ENCODE measurements at regions not wholly inside any gene's neighbourhood (a gene's known extent, or its start where the extent isn't known, plus 50 kb on each side); places are given as distances from the start of the nearest gene placed in this dataset.

DNA sequence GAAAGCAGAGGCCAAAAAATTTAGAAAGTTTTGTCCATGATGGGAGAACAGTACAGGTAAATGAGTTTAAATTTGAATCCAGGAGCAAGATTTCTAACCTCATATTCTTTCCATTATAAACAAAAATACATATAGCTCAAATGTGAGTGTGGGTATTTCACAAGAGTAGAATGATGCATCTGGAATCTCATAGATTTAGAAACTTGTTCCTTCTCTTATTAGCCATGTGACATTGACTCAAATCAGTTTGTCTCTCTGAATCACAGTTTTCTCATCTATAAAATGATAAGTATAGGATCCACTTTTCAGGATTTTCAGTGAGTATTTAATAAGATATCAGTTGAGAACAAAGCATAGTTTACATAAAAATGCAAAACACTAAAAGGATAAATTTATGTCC, 436.3 kb upstream of the PAPPA start:
- TF ChIP-seq, protein P1, sequence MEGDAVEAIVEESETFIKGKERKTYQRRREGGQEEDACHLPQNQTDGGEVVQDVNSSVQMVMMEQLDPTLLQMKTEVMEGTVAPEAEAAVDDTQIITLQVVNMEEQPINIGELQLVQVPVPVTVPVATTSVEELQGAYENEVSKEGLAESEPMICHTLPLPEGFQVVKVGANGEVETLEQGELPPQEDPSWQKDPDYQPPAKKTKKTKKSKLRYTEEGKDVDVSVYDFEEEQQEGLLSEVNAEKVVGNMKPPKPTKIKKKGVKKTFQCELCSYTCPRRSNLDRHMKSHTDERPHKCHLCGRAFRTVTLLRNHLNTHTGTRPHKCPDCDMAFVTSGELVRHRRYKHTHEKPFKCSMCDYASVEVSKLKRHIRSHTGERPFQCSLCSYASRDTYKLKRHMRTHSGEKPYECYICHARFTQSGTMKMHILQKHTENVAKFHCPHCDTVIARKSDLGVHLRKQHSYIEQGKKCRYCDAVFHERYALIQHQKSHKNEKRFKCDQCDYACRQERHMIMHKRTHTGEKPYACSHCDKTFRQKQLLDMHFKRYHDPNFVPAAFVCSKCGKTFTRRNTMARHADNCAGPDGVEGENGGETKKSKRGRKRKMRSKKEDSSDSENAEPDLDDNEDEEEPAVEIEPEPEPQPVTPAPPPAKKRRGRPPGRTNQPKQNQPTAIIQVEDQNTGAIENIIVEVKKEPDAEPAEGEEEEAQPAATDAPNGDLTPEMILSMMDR (IDR thresholded peaks at IDR 0.05; ENCODE audit: borderline replicate concordance, insufficient read depth, low read depth, low read length): no peak
- no peak overlapping the region for H3K4me3 ChIP-seq (ENCODE audit: low read depth, low read length)

DNA sequence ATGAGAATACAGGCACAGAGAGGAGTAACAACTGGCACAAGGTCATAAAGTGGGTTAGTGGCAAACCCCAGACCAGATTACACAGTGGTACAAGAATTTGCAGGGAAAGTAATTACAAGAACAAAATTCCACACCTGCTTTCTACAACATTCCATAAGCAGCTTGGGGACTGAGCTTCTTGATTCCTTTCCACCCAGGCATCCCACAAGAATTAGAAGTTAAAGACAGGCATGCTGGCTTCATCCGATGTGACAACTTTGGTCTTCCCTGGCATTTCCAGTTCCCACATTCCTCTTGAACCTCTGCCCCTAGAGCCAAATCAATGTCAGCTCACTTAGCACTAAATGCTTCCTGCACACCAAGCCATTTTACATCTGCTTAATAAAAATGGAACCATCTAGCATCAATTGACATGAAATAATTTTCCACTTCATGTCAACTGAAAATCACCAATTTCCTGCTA, 435.8 kb upstream of the PAPPA start:
- H3K4me3 ChIP-seq (ENCODE audit: low read depth, low read length): no peak overlapping the region
- TF ChIP-seq, protein P1 (IDR thresholded peaks at IDR 0.05; ENCODE audit: borderline replicate concordance, insufficient read depth, low read depth, low read length): no peak

DNA sequence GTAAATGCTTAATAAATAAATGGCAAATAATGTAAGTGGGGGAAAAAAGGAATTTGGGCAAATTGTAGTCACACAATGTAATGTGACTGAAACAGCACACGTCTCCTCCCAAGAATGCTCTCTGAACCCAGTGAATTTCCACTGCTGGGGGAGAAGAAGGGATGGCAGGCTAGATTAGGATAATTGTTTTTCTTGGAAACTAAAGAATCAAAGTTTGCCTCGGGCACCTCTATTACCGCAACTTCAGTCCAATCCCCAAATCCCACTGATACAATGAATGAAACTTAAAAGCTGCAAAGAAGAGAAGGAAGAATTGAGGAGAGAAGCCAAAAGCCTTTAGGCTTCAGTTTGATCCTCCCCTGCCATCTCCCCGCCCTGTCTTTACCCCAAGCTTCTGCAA, 423.2 kb upstream of the PAPPA start:
- TF ChIP-seq, protein P1 (IDR thresholded peaks at IDR 0.05; ENCODE audit: borderline replicate concordance, insufficient read depth, low read depth, low read length): no peak
- H3K4me3 ChIP-seq (ENCODE audit: low read depth, low read length): no peak overlapping the region

DNA sequence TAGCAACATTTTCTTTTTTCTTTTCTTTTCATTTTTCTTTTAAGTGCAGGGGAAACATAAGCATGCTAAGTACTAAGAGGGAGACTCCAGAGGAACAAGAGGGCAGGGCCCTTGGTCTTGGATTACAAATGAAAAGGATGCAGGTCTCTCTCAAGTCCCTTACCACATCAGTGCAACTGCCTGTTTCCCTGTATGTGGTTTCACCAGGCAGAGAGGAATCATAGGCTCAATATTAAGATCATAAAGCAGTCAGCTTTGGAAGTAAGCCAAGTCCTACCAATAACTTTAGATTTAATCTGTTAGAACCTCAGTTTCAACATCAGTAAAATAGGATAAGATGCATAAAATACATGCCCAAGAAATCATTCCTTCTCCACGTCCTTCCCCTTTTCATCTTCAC, 422.7 kb upstream of the PAPPA start:
- no peak overlapping the region for H3K4me3 ChIP-seq (ENCODE audit: low read depth, low read length)

DNA sequence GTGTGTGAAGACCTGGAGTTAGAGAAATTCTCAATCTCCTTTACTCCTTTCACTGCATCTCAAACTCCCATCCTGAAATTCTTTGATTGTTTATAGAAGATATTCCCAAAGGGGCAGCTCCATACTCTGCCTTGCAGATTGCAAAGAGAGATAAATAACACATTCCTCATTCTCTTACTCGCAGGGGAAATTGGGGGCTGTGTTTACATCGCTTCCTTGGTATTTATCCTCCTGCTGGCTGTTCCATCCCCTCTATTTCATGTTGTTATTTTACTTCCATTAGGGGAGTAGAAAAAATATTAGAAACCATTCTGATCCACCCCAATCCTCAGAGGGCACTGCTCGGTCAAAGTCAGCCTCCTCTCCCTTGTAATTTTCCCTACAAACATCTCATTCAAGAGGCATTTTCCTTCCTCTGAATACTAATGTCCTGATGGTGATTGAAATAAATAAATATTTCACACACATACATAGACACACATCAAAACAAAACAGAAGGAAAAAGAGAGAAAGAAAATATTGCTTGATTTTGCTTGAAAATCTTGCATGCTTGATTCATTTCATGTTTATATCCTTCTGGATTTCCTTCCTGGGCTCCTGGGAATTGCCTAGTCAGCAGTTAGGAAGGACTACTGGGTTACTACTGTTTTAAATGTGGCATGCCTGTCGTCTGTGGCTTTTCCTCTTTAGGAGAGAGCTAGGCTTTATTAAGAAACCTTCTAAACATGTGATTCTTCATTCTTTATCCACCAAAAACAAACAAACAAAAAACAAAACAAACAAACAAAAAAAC, 420.1 kb upstream of the PAPPA start:
- TF ChIP-seq, protein P1 (IDR thresholded peaks at IDR 0.05; ENCODE audit: borderline replicate concordance, insufficient read depth, low read depth, low read length): no peak
- H3K4me3 ChIP-seq (ENCODE audit: low read depth, low read length): no peak overlapping the region

More for the DNA sequence above, 422.7 kb upstream of the PAPPA start:
- TF ChIP-seq, protein P1 (IDR thresholded peaks at IDR 0.05; ENCODE audit: borderline replicate concordance, insufficient read depth, low read depth, low read length): no peak

DNA sequence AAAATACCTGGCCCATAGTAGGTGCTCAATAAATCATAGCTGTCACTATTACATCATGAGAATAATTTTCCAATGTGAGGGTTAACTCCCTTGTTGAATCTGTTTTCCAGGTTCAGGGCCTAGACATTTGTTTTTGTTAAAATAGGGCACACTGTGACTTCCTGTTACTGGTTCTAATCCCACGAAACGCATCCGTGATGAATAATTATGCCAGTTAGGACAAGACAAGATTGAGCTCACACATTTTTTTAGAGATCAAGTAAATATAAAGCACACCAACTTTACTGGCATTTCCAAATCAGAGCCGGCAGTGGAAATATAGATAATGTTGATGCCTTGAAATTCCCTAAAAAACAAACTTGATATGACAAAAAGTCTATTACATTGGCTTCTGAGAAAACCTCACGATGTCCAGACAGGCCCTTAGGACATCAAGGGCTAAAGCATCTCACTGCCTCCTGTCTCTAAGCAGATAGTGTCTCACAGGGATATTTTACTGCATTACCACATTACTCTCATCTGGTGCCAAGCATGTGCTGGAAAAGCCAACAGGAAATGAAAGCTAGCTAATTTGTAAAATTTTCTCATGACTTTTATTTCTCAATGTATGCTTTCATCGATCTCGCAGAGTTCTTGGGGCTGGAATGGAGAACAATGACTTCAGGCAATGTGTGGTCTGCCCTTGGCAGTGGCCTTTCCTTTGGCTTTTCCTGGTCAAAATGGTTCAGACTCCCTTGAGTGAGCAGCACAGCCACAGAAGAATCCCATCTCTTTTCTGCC, 414.3 kb upstream of the PAPPA start:
- no peak overlapping the region for H3K4me3 ChIP-seq (ENCODE audit: low read depth, low read length)
- TF ChIP-seq, protein P1 (IDR thresholded peaks at IDR 0.05; ENCODE audit: borderline replicate concordance, insufficient read depth, low read depth, low read length): no peak
